Liver (tissue), 7 donors: ENCODE measurements at regions not wholly inside any gene's neighbourhood (a gene's known extent, or its start where the extent isn't known, plus 50 kb on each side); places are given as distances from the start of the nearest gene placed in this dataset.

ENCODE experiments used
- DNase-seq: peaks from one replicate; pipeline ENCODE4 v3.0.0-alpha.2; 2017; ENCODE audit warnings: low spot score
- H3K27ac ChIP-seq, 2 donors: one replicate each; pipeline ENCODE4 v1.7.0; 2013; ENCODE audit warnings: inconsistent platforms in 2 of 2, low read length in 2 of 2, control low read depth in 1 of 2, low read depth in 1 of 2, mild to moderate bottlenecking in 1 of 2
- H3K27me3 ChIP-seq, 4 donors: one replicate each; pipeline versions ENCODE4 v1.6.1 to v1.7.0; 2013; ENCODE audit warnings: low read length in 3 of 4, inconsistent platforms in 1 of 4, mild to moderate bottlenecking in 1 of 4, moderate library complexity in 1 of 4; ENCODE audit not compliant: control insufficient read depth in 4 of 4, insufficient read depth in 4 of 4
- H3K36me3 ChIP-seq, 4 donors: one replicate each; pipeline versions ENCODE4 v1.6.1 to v1.7.0; 2013; ENCODE audit warnings: low read length in 3 of 4, mild to moderate bottlenecking in 3 of 4, low read depth in 1 of 4, moderate library complexity in 1 of 4; ENCODE audit not compliant: control insufficient read depth in 4 of 4, insufficient read depth in 3 of 4
- H3K4me1 ChIP-seq, 4 donors: one replicate each; pipeline versions ENCODE4 v1.6.1 to v1.7.0; 2013; ENCODE audit warnings: low read length in 3 of 4, mild to moderate bottlenecking in 3 of 4, moderate library complexity in 1 of 4; ENCODE audit not compliant: control insufficient read depth in 4 of 4, insufficient read depth in 4 of 4
- H3K4me3 ChIP-seq, 3 donors: one replicate each; pipeline versions ENCODE4 v1.6.1 to v1.7.0; 2013; ENCODE audit warnings: low read length in 3 of 3, control low read depth in 1 of 3, low read depth in 1 of 3, mild to moderate bottlenecking in 1 of 3
- H3K9ac ChIP-seq, 2 donors: one replicate each; pipeline ENCODE4 v1.7.0; 2013; ENCODE audit warnings: low read length in 2 of 2, mild to moderate bottlenecking in 2 of 2, moderate library complexity in 2 of 2, control low read depth in 1 of 2, low read depth in 1 of 2
- H3K9me3 ChIP-seq, 4 donors: one replicate each; pipeline versions ENCODE4 v1.6.1 to v1.7.0; 2013; ENCODE audit warnings: low read length in 3 of 4; ENCODE audit not compliant: control insufficient read depth in 4 of 4
- EGR1 ChIP-seq, 2 donors: IDR thresholded peaks; 2 replicates each; pipeline ENCODE4 v1.6.1; 2016 to 2018; ENCODE audit warnings: antibody characterized with exemption in 2 of 2, low read depth in 2 of 2
- FOXA1 ChIP-seq: IDR thresholded peaks from 2 replicates; pipeline ENCODE4 v1.6.1; 2016; ENCODE audit warnings: antibody characterized with exemption
- FOXA2 ChIP-seq: IDR thresholded peaks from 2 replicates; pipeline ENCODE4 v1.6.1; 2016; ENCODE audit warnings: antibody characterized with exemption
- GABPA ChIP-seq, 2 donors: IDR thresholded peaks in 1 of 2; conservative IDR thresholded peaks in 1 of 2; 2 replicates each; pipeline ENCODE4 v1.6.1; 2016; ENCODE audit warnings: antibody characterized with exemption in 2 of 2, mild to moderate bottlenecking in 1 of 2, moderate library complexity in 1 of 2
- HNF4A ChIP-seq, 2 donors: conservative IDR thresholded peaks; 2 replicates each; pipeline ENCODE4 v1.6.1; 2016; ENCODE audit warnings: antibody characterized with exemption in 2 of 2, mild to moderate bottlenecking in 2 of 2
- HNF4G ChIP-seq: IDR thresholded peaks from 2 replicates; pipeline ENCODE4 v1.6.1; 2016; ENCODE audit warnings: antibody characterized with exemption
- JUND ChIP-seq, 2 donors: IDR thresholded peaks; 2 replicates each; pipeline ENCODE4 v1.6.1; 2016; ENCODE audit warnings: antibody characterized with exemption in 2 of 2
- NR2F2 ChIP-seq: IDR thresholded peaks from 2 replicates; pipeline ENCODE4 v1.6.1; 2016; ENCODE audit warnings: antibody characterized with exemption
- RAD21 ChIP-seq, 2 donors: IDR thresholded peaks; 2 replicates each; pipeline ENCODE4 v1.6.1; 2016; ENCODE audit warnings: antibody characterized with exemption in 2 of 2, mild to moderate bottlenecking in 2 of 2
- RXRA ChIP-seq, 2 donors: IDR thresholded peaks; 2 replicates each; pipeline ENCODE4 v1.6.1; 2017 to 2018; ENCODE audit warnings: antibody characterized with exemption in 2 of 2, mild to moderate bottlenecking in 1 of 2
- SP1 ChIP-seq: IDR thresholded peaks from 2 replicates; pipeline ENCODE4 v1.6.1; 2018; ENCODE audit warnings: antibody characterized with exemption, mild to moderate bottlenecking
- TAF1 ChIP-seq: conservative IDR thresholded peaks from 2 replicates; pipeline ENCODE4 v1.6.1; 2016; ENCODE audit warnings: antibody characterized with exemption, mild to moderate bottlenecking
- YY1 ChIP-seq: IDR thresholded peaks from 2 replicates; pipeline ENCODE4 v1.6.1; 2016; ENCODE audit warnings: antibody characterized with exemption, mild to moderate bottlenecking
- WGBS: extraction: QIAGEN DNeasy Blood & Tissue Kit; methylation state at CpG from one replicate; pipeline ENCODE4 v1.1.7; 2013; 5-methylcytosine and 5-hydroxymethylcytosine counted together
- TF ChIP-seq, protein P1 (sequence below): IDR thresholded peaks from 2 replicates; pipeline ENCODE4 v1.6.1; 2016; ENCODE audit warnings: antibody characterized with exemption
- TF ChIP-seq, protein P2 (sequence below): IDR thresholded peaks from 2 replicates; pipeline ENCODE4 v1.6.1; 2016; ENCODE audit warnings: antibody characterized with exemption
- TF ChIP-seq, protein P3 (sequence below): IDR thresholded peaks from 2 replicates; pipeline ENCODE4 v1.6.1; 2016; ENCODE audit warnings: antibody characterized with exemption
- donor health status: healthy.
- donor health status: healthy.
- donor health status: healthy.
- donor health status: healthy.

DNA sequence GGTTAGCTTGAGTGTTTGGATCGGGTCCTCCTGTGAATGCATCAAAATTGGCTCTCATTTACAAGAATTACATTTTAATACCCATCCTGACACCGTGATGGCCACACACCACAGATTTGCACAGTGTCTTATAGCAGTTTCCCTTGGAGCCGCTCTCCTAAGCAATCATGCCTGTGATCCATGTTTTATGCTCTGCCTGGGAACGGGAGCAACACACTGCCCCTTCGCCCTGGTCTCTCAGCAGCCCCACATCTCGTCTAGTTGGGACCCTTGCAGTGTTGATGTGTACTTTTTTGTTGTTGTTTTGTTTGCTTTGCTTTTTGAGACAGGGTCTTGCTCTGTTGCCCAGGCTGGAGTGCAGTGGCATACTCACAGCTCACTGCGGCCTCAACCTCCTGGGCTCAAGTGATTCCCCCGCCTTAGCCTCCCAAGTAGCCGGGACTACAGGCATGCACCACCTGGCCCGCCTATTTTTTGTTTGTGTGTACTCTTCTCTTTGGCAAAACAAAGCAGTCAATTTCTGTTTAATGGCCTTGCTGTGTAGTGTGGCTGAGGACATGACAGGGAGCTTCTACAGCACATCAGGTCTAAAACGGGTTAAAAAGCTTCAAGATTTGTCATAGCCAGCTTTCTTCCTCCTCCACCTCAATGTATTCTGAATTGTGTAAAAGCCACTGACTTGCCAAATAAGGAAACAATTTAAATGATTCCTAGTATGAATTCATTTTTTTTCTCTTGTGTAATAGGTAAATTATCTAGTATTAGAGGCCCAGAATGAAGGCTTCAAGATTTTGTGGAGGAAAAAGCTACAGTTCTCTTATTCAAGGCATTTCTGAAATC is 101.6 kb upstream of the TBCA start:
- Histone ChIP-seq H3K9me3 (no peaks in the 10 kb centered on the region), H3K4me3 (no peak overlapping the region), H3K9ac (no peak overlapping the region), H3K4me1 (peaks cover 0 to 8% (median 5%) of the 10 kb centered on the region in 4 donors), H3K27ac (no peak overlapping the region), H3K36me3 (no peaks in the 10 kb centered on the region), H3K27me3 (no peaks in the 10 kb centered on the region)
- WGBS, result 94% methylated on average over 11 of the region's 11 CpGs
- no peak for DNase-seq
- TF ChIP-seq RXRA (IDR thresholded peaks at IDR 0.05) (no peak), EGR1 (IDR thresholded peaks at IDR 0.05; ENCODE audit: low read depth in 2 of 2) (no peak), JUND (IDR thresholded peaks at IDR 0.05) (no peak)
- TF ChIP-seq, protein P1, sequence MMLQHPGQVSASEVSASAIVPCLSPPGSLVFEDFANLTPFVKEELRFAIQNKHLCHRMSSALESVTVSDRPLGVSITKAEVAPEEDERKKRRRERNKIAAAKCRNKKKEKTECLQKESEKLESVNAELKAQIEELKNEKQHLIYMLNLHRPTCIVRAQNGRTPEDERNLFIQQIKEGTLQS, result no peak

DNA sequence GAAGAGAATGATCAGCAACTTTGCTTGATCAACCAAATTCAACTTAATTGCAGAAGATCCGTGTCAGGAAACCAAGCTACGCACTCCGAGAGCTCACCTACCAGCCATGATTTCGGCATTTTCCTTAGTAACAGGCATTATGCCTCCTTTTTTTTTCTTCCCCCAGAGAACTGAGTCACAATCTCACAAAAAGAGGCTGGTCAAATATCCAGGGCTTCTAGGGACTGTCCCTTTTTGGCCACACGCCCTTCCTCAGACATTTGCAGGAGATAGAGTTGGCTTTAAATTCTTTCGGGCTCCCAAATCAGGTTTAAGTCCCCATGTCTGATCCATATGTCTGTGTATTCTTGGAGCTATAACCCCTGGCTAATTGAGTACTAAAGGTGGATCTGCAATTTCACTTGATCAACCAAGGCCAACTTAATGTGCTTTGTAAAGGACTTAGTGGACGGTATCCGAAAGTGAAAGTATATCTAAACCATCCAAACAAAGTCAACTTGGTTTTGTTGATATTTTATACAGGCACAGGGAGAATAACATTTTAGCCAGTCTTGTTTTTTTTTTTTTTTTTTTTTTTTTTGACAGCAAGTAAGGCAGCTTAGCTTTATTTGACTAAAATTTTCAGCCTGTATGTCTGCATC is 100.8 kb upstream of the TBCA start:
- Histone ChIP-seq H3K27me3 (no peaks in the 10 kb centered on the region), H3K4me3 (peak overlapping the region in 2 of 3 donors; percentile 26 to 62), H3K36me3 (no peaks in the 10 kb centered on the region), H3K4me1 (peaks cover 0 to 8% (median 5%) of the 10 kb centered on the region in 4 donors), H3K9me3 (no peaks in the 10 kb centered on the region), H3K9ac (no peak overlapping the region), H3K27ac (no peak overlapping the region)
- no peak for DNase-seq
- TF ChIP-seq JUND (IDR thresholded peaks at IDR 0.05) (no peak), SP1 (peak; percentile 24)
- 72% methylated on average over 8 of the region's 8 CpGs for WGBS

DNA sequence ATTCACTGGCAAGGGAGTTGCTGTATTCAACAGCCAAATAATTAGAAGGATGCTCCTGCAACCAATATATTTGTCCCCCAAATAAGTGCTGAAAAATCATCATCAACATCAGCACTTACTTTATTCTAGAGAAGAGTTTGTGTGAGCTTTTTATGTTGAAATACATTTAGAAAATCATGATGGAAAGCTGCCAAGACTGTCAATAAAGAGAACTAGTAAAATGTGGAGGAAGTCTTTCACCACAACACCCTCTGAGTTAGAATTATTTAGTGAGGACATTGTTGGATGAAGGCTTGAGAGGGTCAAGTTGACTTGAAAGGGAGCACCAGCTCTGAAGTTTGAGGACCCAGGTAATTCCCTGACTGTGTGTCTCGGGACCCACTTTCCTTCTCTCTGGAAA is 100.2 kb upstream of the TBCA start:
- no peak overlapping the region for H3K27ac ChIP-seq
- no peaks in the 10 kb centered on the region for H3K27me3 ChIP-seq
- H3K4me1 ChIP-seq, result peaks cover 0 to 8% (median 5%) of the 10 kb centered on the region in 4 donors
- H3K36me3 ChIP-seq, result no peaks in the 10 kb centered on the region
- TF ChIP-seq SP1 (no peak), RXRA (IDR thresholded peaks at IDR 0.05) (no peak), HNF4A (conservative IDR thresholded peaks at IDR 0.05) (no peak), YY1 (no peak), HNF4G (no peak)
- no peak for DNase-seq
- H3K4me3 ChIP-seq, result no peak overlapping the region
- WGBS, result 94% methylated on average over 1 of the region's 1 CpG
- H3K9me3 ChIP-seq, result no peaks in the 10 kb centered on the region
- no peak overlapping the region for H3K9ac ChIP-seq

DNA sequence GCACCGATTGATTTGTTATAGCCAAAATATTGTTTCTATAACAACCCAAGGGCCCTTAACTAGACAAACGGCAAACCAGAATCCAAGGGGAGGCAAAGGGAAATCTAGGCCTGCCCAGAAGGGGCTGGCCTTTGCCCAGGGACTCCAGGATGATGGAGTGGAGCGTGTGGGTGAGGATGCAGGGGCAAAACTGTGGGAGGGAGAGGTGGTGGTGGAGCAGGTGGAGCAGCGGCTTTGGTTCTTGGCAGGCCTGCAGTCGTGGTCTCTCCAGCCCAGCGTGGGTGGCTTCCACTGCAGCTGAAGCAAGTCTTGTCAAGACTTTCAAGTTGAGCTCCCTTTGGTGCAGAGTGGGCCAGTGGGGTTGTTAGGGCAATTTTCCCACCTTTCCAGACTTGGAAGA is 98.6 kb upstream of the TBCA start:
- Histone ChIP-seq H3K4me1 (peaks cover 0 to 8% (median 5%) of the 10 kb centered on the region in 4 donors), H3K9ac (no peak overlapping the region), H3K36me3 (no peaks in the 10 kb centered on the region), H3K27ac (no peak overlapping the region), H3K27me3 (no peaks in the 10 kb centered on the region), H3K9me3 (no peaks in the 10 kb centered on the region), H3K4me3 (no peak overlapping the region)
- WGBS, result 86% methylated on average over 6 of the region's 6 CpGs
- DNase-seq, result no peak
- TF ChIP-seq FOXA1, result no peak
- TF ChIP-seq RXRA (IDR thresholded peaks at IDR 0.05), result no peak
- TF ChIP-seq RAD21 (IDR thresholded peaks at IDR 0.05), result no peak
- no peak for TF ChIP-seq TAF1
- no peak for TF ChIP-seq EGR1 (IDR thresholded peaks at IDR 0.05; ENCODE audit: low read depth in 2 of 2)
- TF ChIP-seq, protein P2, sequence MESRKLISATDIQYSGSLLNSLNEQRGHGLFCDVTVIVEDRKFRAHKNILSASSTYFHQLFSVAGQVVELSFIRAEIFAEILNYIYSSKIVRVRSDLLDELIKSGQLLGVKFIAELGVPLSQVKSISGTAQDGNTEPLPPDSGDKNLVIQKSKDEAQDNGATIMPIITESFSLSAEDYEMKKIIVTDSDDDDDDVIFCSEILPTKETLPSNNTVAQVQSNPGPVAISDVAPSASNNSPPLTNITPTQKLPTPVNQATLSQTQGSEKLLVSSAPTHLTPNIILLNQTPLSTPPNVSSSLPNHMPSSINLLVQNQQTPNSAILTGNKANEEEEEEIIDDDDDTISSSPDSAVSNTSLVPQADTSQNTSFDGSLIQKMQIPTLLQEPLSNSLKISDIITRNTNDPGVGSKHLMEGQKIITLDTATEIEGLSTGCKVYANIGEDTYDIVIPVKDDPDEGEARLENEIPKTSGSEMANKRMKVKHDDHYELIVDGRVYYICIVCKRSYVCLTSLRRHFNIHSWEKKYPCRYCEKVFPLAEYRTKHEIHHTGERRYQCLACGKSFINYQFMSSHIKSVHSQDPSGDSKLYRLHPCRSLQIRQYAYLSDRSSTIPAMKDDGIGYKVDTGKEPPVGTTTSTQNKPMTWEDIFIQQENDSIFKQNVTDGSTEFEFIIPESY, result no peak
- no peak for TF ChIP-seq GABPA (IDR thresholded peaks at IDR 0.05 in 1 of 2, conservative IDR thresholded peaks at IDR 0.05 in 1 of 2)
- TF ChIP-seq FOXA2, result no peak
- TF ChIP-seq, protein P1, result no peak
- no peak for TF ChIP-seq HNF4A (conservative IDR thresholded peaks at IDR 0.05)
- TF ChIP-seq NR2F2, result no peak
- TF ChIP-seq, protein P3, sequence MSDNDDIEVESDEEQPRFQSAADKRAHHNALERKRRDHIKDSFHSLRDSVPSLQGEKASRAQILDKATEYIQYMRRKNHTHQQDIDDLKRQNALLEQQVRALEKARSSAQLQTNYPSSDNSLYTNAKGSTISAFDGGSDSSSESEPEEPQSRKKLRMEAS, result no peak
